Panc1 (cell line): ENCODE measurements at regions not wholly inside any gene's neighbourhood (a gene's known extent, or its start where the extent isn't known, plus 50 kb on each side); places are given as distances from the start of the nearest gene placed in this dataset.

ENCODE experiments used
- TF ChIP-seq, protein P1 (sequence below): fragments of 450-650 bp; IDR thresholded peaks from 2 replicates; pipeline ENCODE4 v1.5.1; 2017; ENCODE audit warnings: mild to moderate bottlenecking
- TF ChIP-seq, protein P2 (sequence below), 2 experiments: IDR thresholded peaks; 2 replicates each; pipeline ENCODE4 v1.6.1; 2011 to 2012; ENCODE audit warnings: low read depth in 2 of 2, control low read depth in 1 of 2, low read length in 1 of 2, mild to moderate bottlenecking in 1 of 2, moderate library complexity in 1 of 2; ENCODE audit not compliant: insufficient read depth in 1 of 2

DNA sequence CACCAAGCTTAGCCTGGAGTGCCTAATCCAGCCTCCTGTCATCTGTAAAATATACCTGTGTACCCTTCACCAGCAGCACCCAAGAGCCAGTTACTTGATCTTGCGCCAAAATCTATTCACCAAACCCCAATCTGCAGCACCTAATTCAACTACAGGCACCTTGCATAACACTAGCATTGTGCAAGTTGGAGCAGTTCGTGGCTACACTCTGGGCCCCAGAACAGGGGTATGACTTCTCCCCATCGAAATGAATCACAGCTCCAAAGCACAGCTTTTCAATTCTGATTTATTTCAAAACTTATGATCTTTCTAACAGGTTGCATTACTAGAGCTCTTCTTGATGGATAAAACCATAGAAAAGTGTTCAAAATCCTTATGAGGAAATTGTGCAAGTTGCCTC, 100.4 kb upstream of the TCF21 start:
- TF ChIP-seq, protein P1, sequence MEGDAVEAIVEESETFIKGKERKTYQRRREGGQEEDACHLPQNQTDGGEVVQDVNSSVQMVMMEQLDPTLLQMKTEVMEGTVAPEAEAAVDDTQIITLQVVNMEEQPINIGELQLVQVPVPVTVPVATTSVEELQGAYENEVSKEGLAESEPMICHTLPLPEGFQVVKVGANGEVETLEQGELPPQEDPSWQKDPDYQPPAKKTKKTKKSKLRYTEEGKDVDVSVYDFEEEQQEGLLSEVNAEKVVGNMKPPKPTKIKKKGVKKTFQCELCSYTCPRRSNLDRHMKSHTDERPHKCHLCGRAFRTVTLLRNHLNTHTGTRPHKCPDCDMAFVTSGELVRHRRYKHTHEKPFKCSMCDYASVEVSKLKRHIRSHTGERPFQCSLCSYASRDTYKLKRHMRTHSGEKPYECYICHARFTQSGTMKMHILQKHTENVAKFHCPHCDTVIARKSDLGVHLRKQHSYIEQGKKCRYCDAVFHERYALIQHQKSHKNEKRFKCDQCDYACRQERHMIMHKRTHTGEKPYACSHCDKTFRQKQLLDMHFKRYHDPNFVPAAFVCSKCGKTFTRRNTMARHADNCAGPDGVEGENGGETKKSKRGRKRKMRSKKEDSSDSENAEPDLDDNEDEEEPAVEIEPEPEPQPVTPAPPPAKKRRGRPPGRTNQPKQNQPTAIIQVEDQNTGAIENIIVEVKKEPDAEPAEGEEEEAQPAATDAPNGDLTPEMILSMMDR: no peak
- TF ChIP-seq, protein P2, sequence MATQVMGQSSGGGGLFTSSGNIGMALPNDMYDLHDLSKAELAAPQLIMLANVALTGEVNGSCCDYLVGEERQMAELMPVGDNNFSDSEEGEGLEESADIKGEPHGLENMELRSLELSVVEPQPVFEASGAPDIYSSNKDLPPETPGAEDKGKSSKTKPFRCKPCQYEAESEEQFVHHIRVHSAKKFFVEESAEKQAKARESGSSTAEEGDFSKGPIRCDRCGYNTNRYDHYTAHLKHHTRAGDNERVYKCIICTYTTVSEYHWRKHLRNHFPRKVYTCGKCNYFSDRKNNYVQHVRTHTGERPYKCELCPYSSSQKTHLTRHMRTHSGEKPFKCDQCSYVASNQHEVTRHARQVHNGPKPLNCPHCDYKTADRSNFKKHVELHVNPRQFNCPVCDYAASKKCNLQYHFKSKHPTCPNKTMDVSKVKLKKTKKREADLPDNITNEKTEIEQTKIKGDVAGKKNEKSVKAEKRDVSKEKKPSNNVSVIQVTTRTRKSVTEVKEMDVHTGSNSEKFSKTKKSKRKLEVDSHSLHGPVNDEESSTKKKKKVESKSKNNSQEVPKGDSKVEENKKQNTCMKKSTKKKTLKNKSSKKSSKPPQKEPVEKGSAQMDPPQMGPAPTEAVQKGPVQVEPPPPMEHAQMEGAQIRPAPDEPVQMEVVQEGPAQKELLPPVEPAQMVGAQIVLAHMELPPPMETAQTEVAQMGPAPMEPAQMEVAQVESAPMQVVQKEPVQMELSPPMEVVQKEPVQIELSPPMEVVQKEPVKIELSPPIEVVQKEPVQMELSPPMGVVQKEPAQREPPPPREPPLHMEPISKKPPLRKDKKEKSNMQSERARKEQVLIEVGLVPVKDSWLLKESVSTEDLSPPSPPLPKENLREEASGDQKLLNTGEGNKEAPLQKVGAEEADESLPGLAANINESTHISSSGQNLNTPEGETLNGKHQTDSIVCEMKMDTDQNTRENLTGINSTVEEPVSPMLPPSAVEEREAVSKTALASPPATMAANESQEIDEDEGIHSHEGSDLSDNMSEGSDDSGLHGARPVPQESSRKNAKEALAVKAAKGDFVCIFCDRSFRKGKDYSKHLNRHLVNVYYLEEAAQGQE (IDR thresholded peaks at IDR 0.05; ENCODE audit: insufficient read depth in 1 of 2, low read depth in 2 of 2, low read length in 1 of 2): no peak
